HG02759 (cell line): ENCODE measurements at regions not wholly inside any gene's neighbourhood (a gene's known extent, or its start where the extent isn't known, plus 50 kb on each side); places are given as distances from the start of the nearest gene placed in this dataset.
"Not testable (repeated sequence)": the region's sequence is repeated elsewhere in the genome, so short reads cannot be mapped to it uniquely, and the experiment has no call there.

Experiments
- ATAC-seq: cut with Tn5 transposase; IDR thresholded peaks from one replicate; pipeline ENCODE4 v1.9.1; 2021; ENCODE audit warnings: mild to moderate bottlenecking, moderate library complexity; ENCODE audit not compliant: unreplicated experiment

- ATAC-seq = no peak
Observed at GRCh38 chr7:46606761-46607160, 685.7 kb upstream of the IGFBP3 start.

- no peak for ATAC-seq
Observed at GRCh38 chr7:46604241-46604661, 683.2 kb upstream of the IGFBP3 start.

GRCh38 chr7:46603780-46604179 lies 682.7 kb upstream of the IGFBP3 start:
- ATAC-seq = no peak

GRCh38 chr7:46603296-46603752 lies 682.3 kb upstream of the IGFBP3 start:
- ATAC-seq = no peak

- no peak for ATAC-seq
Observed at GRCh38 chr7:46600340-46600739, 679.3 kb upstream of the IGFBP3 start.

GRCh38 chr7:46594831-46595230 lies 673.8 kb upstream of the IGFBP3 start:
- not testable (repeated sequence) for ATAC-seq

GRCh38 chr7:46590918-46591905 lies 670.1 kb upstream of the IGFBP3 start:
- ATAC-seq = not testable (repeated sequence)

- ATAC-seq = no peak
Observed at GRCh38 chr7:46589286-46589685, 668.2 kb upstream of the IGFBP3 start.

- ATAC-seq = no peak
Observed at GRCh38 chr7:46586406-46586805, 665.3 kb upstream of the IGFBP3 start.

GRCh38 chr7:46583656-46584055 lies 662.6 kb upstream of the IGFBP3 start:
- no peak for ATAC-seq

GRCh38 chr7:46581268-46581667 lies 660.2 kb upstream of the IGFBP3 start:
- ATAC-seq = no peak

- no peak for ATAC-seq
Observed at GRCh38 chr7:46580766-46581165, 659.7 kb upstream of the IGFBP3 start.

- ATAC-seq = no peak
Observed at GRCh38 chr7:46577394-46577793, 656.3 kb upstream of the IGFBP3 start.

- no peak for ATAC-seq
Observed at GRCh38 chr7:46576950-46577349, 655.9 kb upstream of the IGFBP3 start.

GRCh38 chr7:46572691-46573090 lies 651.6 kb upstream of the IGFBP3 start:
- ATAC-seq = no peak

- ATAC-seq = no peak
Observed at GRCh38 chr7:46571996-46572395, 650.9 kb upstream of the IGFBP3 start.

GRCh38 chr7:46569133-46569465 lies 648.0 kb upstream of the IGFBP3 start:
- no peak for ATAC-seq

- no peak for ATAC-seq
Observed at GRCh38 chr7:46568420-46569132, 647.5 kb upstream of the IGFBP3 start.

- no peak for ATAC-seq
Observed at GRCh38 chr7:46567858-46568257, 646.8 kb upstream of the IGFBP3 start.

- no peak for ATAC-seq
Observed at GRCh38 chr7:46566097-46566774, 645.2 kb upstream of the IGFBP3 start.
